SKM-1 treated with dmso at 0.1 percent for 144 hours (cell line): ENCODE measurements at regions not wholly inside any gene's neighbourhood (a gene's known extent, or its start where the extent isn't known, plus 50 kb on each side); places are given as distances from the start of the nearest gene placed in this dataset.
"Not testable (repeated sequence)": the region's sequence is repeated elsewhere in the genome, so short reads cannot be mapped to it uniquely, and the experiment has no call there.

Experiments
- DNase-seq: peaks from one replicate; lab custom pipeline; 2025; ENCODE audit not compliant: unreplicated experiment; lab: John Stamatoyannopoulos, UW

DNA sequence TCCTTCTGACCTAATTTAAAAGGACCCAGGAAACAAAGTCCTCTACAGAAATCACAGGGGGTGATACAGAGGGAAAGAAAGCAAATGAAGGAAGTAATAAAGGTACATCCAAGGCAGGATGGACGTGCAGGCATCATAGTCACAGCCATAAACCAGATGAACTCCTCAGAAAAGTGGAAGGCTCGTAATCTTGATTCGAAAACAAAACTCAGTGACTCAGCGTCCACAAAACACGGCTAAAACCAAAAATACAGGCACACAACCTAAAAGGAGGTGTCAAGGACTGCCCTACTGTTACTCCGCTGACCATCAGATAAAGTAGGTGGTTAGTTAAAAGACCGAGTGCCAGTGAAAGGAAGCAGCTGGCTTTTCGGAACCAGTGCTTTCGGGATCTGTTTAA lies 81.5 kb downstream of the TRIM69 start:
- not testable (repeated sequence) for DNase-seq

DNA sequence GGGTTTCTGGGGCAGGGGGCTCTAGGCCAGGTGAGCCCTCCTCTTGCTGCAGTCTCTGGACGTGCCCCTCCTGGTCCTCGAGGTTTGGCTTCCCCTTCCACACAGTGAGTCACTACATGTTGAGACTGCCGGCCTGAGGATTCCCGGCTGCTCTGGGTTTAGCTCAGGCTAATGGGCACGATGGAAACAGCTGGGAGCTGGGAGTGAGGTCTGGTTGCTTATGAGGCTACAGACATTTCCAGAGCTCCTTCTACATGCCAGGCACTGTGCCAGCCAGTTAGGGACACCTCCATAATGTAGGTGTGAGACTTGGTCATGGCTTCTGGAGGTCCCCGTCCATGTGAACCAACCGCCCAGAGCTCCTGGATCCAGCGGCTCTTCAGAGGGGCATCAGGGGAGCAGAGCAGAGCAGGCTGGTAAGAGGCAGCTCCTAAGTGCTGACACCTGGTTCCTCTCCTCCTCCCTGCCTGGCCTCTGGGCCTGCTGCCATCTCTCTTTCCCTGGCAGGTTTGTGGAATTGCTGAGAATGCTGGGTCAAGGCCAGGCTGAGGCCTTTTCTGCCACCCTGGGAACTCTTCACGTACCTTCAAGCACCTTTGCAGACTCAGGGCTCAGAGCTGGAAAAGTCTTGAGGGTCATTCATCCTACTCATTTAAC lies 83.1 kb downstream of the TRIM69 start:
- not testable (repeated sequence) for DNase-seq

DNA sequence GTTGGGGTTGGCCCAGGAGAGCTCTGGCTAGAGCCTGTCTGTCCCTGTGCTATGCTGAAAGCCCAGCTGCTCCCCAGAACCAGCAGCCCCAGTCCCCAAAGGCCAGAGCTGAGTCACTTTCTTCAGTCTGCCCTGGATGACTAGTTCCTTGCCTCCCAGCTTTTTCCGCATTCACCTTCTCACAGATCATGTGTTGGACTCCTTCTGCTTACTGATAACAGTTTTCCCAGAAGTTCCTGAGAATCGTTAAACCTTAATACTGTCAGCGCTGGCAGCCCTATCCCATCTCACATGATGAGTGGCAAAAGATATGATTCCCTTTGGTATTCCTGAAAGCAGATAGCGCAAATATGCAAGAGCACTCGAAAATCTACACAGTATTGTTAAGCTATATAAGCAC lies 84.2 kb downstream of the TRIM69 start:
- DNase-seq = not testable (repeated sequence)

DNA sequence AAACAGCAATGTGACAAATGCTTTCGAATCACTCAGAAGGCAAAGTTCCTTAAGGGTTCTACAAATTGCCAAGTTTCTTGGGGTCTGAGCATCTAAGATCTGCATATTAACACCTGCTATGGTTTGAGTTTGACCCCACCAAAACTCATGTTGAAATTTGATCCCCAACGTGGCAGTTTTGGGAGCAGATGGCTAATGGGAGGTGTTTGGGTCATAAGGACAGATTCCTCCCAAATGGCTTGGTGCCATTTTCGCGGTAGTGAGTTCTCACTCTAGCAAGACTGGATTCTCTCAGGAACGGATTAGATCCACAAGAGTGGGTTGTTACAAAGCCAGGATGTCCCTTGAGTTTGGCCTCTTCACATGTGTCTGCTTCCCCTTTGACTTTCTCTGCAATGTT lies 84.6 kb downstream of the TRIM69 start:
- not testable (repeated sequence) for DNase-seq

DNA sequence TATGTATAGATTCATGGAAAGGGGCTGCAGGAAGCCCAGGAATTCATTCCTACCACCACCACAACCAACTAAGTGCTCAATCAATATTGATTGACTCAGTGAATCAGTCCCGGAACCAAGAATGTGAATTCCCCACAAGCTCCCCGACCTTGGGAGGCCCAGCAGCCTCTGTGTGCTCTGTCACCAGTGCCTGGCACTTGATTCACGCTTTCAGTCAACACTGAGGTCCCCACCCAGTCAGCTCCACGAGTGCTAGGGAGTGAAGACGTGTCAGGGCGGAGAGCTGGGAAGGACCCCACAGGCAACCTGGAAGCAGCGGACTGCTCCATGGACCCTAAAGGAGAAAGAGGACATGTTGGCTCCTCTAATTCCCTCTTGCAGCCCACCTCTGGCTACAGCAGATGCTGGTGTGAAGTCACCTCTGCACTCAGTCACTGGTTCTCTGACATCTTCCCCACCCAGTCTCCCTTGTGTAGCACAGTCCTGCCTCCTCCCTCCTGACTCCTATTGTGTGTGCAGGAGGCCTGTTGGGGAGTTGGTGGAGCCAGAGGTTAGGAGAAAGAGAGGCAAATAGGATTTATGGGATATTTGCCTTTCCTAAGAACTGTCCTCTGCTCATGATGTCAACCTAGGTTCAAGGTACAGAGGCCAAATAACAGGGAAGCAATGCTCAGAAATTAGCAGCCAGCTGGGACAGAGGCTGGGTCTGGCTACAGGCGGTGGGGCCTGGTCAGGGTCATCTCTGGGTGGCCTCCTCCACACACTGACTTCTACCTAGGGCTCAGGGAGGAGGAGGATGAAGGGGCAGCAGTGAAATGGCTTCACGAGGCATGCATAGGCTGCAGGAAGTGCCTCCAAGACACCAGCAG lies 88.2 kb downstream of the TRIM69 start:
- not testable (repeated sequence) for DNase-seq

DNA sequence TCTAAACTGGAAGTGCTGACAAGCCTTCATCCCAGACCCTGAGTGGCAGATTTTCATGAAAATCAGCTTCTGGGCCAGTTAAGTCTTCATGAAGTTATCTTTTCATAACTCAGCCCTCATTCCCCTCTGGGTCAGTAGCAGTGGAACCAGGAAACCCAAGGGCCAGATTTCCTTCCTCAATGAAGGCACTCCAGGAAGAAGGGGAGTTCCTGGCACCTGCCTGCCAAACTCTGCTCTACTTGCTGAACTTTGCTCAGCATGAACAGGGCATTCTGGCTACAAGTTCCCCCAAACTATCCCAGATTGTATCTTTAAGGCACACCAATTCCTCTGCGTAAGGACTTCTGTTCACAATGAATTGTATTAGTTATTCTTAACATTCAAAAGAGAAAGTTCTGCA lies 90.3 kb downstream of the TRIM69 start:
- not testable (repeated sequence) for DNase-seq

DNA sequence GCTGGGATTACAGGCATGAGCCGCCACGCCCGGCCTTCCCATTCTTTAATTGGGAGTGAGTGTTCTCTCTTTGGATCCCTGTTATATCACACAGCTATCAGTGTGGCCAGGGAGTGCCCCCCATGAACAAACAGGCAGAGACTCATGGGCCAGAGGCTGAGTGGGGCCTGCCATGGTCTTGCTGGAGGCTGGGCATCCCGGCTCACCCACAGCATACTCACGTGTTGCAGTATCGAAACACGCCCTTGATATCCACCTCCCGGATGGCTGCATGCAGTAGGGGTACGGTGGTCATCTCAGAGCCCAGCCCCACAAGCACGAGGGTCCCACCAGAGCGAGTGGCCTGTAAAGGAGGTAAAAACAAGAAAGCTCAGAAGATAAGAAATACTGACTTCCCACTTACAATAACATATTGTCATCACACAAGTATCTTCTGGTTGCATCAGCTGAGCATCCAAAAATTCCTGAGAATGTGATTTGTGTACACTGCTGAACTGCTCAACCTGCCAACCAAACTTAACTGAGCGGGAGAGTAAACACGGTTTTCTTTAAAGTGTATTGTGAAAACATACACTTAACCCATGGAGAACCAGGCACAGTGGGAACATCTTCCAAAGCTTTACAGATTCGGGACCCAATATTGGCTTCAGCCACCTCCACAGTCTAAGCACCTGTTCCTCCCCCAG lies 92.0 kb downstream of the TRIM69 start:
- not testable (repeated sequence) for DNase-seq

DNA sequence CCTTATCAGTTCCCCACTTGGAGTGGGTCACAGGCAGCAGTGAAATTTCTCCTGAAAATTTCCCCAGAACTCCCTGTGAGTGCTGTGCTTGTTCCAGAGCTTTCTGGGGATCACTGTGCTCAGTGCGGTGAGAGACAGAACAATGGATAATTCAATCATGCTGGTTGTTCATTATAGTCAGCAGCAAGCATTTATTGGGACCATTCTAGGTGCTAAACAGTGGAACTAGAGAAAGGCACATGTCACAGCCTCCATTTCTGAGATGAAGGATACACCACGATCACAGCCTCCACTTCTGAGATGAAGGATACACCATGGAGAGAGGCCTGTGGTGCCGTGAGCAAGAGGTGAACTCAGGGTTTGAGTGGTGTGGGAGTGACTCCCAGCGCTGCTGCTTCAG lies 92.8 kb downstream of the TRIM69 start:
- not testable (repeated sequence) for DNase-seq

DNA sequence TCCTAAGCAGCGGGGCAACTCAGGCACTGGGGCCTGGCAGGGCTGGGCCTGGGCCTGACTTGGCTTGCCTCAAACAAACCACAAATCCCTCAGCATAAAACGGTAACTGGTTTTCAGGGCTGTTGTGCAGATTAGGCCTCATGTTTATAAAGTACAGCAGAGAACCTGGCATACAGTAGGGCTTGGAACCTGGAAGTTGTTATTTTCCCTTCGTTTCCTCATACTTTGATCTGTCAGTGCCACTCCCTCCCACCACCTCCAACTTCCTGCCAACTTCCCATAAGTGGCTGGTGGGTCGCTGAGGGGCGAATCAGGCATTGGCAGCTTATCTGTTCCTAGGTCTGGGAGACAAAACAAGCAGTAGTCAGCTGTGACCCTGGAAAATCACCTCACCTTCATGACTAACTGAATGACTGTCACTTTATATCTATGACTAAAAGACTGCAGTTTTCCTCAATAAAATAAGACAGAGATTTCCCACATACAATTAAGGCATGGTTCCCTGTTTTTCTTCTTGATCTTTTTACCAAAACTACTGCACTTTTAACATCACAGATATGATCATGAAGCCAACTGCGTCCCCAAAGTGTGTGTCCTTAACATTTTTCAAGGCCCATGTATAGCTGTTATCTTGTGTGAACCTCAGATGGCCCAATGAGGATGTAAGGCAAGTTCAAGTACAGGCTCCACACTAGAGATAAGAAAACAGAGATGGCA lies 94.5 kb downstream of the TRIM69 start:
- not testable (repeated sequence) for DNase-seq

DNA sequence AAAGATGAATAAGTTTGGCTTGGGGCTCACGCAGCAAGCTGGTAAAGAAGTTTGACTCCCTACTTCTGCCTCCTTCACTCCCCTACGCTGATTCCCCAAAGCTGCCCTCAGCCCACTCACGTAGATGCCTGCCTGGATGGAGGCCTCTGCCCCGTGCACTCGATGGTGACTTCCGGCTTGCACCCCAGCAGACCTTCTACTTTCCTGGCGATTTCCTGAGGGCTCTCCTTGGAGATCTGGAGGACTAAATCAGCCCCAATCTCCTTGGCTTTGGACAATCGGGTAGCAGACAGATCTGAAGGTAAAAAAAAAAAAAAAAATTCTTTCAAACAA lies 95.0 kb downstream of the TRIM69 start:
- DNase-seq = not testable (repeated sequence)

DNA sequence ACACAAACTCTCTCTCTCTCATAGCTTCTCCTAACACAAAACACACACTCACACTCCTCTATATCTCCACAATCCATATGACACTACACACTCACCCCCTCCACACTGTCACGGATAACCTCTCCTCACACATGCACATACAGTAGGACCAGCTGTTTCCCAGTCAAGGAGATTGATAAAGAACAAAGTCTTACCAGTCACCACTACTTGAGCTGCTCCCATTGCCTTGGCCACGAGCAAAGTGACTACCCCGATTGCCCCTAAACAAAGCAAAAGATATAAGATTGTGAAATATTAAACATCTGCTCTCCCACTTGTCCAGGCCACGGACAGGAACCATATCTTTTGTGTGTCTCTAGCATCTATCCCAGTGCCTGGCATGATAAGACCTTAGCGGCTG lies 95.8 kb downstream of the TRIM69 start:
- DNase-seq = not testable (repeated sequence)

DNA sequence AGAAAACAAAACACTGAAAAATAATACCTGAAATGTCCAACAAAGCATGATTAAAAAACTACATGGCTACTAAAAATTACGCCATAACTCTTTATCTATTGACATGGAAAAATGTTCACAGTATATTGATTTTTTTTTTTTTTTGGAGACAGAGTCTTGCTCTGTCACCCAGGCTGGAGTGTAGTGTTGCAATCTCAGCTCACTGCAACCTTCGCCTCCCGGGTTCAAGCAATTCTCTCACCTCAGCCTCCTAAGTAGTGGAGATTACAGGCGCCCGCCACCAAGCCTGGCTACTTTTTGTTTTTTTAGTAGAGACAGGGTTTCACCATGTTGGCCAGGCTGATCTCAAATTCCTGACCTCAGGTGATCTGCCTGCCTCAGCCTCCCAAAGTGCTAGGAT lies 96.8 kb downstream of the TRIM69 start:
- DNase-seq = not testable (repeated sequence)

DNA sequence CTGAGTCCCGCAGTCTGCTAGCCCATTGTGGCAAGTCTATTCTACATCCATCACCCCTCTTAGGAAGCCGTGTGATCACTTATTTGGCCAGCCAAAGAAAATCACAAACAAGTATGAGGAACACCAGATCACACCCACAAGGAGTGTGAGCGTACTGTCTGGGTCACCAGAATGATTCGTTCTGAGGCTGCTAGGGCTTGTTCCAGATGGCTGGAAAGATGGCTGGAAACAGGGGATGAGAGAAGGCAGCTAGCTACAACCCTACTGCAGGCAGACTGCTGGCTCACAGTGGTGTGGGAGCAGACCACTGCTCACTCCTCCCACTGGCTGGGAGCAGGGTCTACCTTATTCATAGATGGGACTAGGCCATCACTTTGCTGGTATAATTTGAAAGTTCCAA lies 97.4 kb downstream of the TRIM69 start:
- DNase-seq = not testable (repeated sequence)

DNA sequence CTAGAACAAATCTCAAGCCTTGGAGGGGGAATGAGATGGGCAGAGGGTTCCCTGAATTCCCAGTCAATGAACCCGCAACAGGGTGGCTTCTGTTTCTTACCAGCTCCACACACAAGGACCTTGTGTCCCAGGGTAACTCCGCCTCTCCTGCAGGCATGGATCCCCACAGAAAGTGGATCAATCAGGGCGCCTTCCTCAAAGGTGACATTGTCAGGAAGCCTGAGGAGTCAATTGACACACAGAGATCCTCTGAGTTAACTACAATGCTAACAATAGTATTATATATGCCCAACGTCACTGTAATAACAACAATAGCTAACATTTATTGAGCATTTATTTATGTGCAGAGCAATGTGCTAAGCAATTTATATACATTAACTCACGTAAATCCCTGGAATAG lies 98.8 kb downstream of the TRIM69 start:
- not testable (repeated sequence) for DNase-seq

DNA sequence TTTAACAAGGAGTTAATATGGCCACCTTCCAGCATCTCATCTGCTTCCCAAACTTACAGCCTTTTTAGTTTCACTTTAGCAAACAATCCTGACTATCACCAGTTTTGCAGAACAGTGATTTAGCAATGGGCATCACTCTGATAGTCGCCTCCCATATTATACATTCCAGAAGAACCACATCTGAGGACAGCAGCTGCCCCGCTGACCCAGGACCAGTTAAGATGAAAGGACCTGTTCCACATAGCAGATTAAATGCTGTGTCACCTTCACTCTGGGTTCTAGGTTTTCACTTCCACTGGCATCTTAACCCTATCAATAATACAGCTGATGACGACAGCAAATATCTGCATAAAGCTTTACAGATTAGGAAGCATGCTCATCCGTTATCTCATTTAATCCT lies 99.8 kb downstream of the TRIM69 start:
- DNase-seq = no peak

DNA sequence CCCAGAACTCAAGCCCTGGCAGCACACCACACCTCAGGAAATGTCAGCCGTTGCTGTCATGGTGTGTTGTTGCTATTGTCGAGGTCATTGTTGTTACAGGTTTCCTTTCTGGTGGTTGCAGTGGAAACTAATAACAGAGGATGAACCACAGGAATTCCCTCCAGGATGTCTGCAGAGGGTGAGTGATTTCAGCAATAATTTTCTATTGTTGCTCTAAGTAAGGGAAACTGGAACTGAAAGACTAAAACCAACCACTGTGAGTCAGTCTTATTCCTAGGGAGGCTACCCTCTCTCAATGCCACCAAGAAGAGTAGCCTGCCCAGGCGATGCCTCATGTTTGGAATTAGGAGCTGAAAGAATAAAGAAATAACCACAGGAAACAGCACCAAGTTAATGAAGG lies 102.6 kb downstream of the TRIM69 start:
- not testable (repeated sequence) for DNase-seq

DNA sequence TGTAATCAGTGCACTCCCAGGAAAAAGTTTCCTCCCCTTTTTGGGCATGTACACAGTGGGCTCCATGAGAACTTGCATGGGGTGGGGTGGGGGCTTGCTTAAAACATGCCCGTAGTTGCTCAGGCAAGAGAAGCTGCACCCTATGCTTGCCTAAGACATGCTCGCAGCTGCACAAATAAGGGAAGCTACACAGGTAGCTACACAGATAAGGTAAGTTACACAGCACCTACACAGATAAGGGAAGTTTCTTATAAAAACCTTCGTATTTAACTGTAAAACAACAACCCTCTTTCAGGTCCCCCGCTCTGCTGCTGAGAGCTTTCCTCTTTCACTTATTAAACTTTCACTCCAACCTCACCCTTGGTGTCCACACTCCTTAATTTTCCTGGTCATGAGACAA lies 105.4 kb downstream of the TRIM69 start:
- not testable (repeated sequence) for DNase-seq

DNA sequence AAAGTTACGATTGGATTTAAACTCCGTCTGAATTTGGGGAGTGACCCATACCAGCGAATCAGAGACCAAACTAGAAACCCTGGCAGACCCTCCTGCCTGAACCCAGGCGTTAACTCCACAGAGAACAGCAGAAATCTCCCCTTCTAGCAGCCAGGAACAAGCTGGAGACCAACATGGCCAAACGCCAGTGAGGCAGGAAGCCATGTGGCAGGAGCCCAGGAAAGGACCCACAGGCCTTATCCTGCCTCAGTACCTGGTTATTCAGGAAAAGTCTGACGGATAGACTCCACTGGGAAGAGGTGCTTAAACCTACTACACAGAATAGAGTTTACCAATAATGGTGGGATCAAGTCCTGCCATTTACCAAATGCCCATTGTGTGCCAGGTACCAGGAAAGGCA lies 106.6 kb downstream of the TRIM69 start:
- DNase-seq = not testable (repeated sequence)

DNA sequence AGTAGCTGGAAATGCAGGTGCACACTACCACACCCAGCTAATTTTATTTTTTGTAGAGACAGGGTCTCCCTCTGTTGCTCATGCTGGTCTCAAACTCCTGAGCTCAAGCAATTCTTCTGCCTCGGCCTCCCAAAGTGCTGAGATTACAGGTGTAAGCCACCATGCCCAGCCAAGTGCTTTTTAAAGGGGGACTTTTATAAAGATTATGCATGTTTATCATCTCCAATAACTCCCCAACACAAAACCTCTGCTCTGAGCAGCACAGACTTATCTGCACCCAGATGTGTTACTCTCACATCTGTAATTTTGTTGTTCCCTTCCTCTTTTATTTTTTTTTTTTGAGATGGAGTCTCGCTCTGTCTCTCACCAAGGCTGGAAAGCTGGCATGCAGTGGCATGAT lies 108.6 kb downstream of the TRIM69 start:
- DNase-seq = not testable (repeated sequence)

DNA sequence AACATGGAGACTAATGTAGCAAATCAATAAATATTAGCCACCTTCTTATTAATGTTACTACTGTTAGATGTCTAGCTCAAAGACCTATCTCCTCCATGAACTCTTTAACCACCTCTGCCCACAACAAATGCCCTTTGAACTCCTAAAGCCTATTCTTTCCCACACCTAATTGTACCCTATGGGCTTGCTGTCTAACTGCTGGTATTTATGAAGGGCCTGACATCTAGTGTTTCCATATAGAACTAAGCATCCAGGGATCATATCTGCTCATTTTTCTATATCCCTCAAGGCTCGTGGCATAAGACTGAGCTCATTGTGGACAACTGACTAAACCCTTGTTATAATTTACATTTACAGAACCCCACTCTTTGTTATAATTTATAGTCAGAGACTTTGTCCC lies 109.8 kb downstream of the TRIM69 start:
- DNase-seq = not testable (repeated sequence)

DNA sequence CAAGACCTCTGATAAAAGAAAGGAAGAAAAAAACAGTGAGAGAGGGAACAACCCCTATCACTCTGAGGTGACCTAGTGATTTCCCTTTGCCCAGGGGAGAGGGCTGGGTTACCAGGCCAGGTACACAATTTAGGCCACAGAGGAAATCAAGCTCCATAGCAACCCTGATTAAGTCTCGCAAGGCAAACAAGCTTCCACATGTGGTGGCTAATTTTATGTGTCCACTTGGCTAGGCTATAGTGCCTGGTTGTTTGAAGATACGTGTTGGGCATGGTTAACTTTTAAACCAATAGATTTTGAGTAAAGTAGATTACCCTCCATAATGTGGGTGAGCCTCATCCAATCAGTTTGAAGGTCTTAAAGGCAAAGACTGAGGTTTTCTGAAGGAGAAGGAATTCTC lies 108.9 kb upstream of the TERB2 start:
- not testable (repeated sequence) for DNase-seq
